Smooth muscle cell (in vitro differentiated cells): ENCODE measurements at regions not wholly inside any gene's neighbourhood (a gene's known extent, or its start where the extent isn't known, plus 50 kb on each side); places are given as distances from the start of the nearest gene placed in this dataset.
A peak's percentile ranks its signal among the peaks of the same experiment; 100 is the strongest.

Source experiments
- DNase-seq: peaks from one replicate; lab custom pipeline; 2025; ENCODE audit not compliant: unreplicated experiment; lab: John Stamatoyannopoulos, UW
- H2AFZ ChIP-seq: fragments of 200-600 bp; sonication (generic); 2 replicates; pipeline ENCODE4 v1.6.0; 2016; ENCODE audit warnings: antibody characterized with exemption, low read depth, mild to moderate bottlenecking
- H3F3A ChIP-seq: fragments of 200-600 bp; sonication (generic); 2 replicates; pipeline ENCODE4 v1.6.0; 2017; ENCODE audit warnings: antibody characterized with exemption, low read depth
- H3K27ac ChIP-seq: fragments of 200-600 bp; sonication (generic); 2 replicates; pipeline ENCODE4 v1.5.1; 2016; ENCODE audit warnings: low read depth, mild to moderate bottlenecking
- H3K27me3 ChIP-seq: fragments of 200-600 bp; sonication (generic); 2 replicates; pipeline ENCODE4 v1.6.1; 2016; ENCODE audit warnings: low read depth, mild to moderate bottlenecking
- H3K36me3 ChIP-seq: fragments of 200-600 bp; sonication (generic); 2 replicates; pipeline ENCODE4 v1.5.1; 2016; ENCODE audit warnings: low read depth
- H3K4me1 ChIP-seq: fragments of 200-600 bp; sonication (generic); 2 replicates; pipeline ENCODE4 v1.5.1; 2016; ENCODE audit warnings: low read depth
- H3K4me2 ChIP-seq: fragments of 200-600 bp; sonication (generic); 2 replicates; pipeline ENCODE4 v1.6.0; 2016; ENCODE audit warnings: mild to moderate bottlenecking
- H3K4me3 ChIP-seq: fragments of 200-600 bp; sonication (generic); 2 replicates; pipeline ENCODE4 v1.5.1; 2016; ENCODE audit warnings: mild to moderate bottlenecking
- H3K79me2 ChIP-seq: fragments of 200-600 bp; sonication (generic); 2 replicates; pipeline ENCODE4 v1.6.0; 2016; ENCODE audit warnings: low read depth, mild to moderate bottlenecking
- H3K9ac ChIP-seq: fragments of 200-600 bp; sonication (generic); 2 replicates; pipeline ENCODE4 v1.6.0; 2016; ENCODE audit warnings: low read depth
- H3K9me3 ChIP-seq: fragments of 200-600 bp; sonication (generic); replicated peaks from 2 replicates; pipeline ENCODE4 v1.5.1; 2016; ENCODE audit warnings: low read depth
- H4K20me1 ChIP-seq: fragments of 200-600 bp; sonication (generic); 2 replicates; pipeline ENCODE4 v1.6.0; 2016; ENCODE audit warnings: low read depth
- CTCF ChIP-seq: fragments of 200-600 bp; sonication (generic); IDR thresholded peaks from 2 replicates; pipeline ENCODE4 v1.5.1; 2017; ENCODE audit warnings: borderline replicate concordance, mild to moderate bottlenecking, antibody characterized with exemption; ENCODE audit not compliant: insufficient read depth, poor library complexity, severe bottlenecking
- WGBS: methylation state at CpG from one replicate; pipeline ENCODE4 v1.1.7; 2016; ENCODE audit warnings: low lambda C conversion rate; 5-methylcytosine and 5-hydroxymethylcytosine counted together

DNA sequence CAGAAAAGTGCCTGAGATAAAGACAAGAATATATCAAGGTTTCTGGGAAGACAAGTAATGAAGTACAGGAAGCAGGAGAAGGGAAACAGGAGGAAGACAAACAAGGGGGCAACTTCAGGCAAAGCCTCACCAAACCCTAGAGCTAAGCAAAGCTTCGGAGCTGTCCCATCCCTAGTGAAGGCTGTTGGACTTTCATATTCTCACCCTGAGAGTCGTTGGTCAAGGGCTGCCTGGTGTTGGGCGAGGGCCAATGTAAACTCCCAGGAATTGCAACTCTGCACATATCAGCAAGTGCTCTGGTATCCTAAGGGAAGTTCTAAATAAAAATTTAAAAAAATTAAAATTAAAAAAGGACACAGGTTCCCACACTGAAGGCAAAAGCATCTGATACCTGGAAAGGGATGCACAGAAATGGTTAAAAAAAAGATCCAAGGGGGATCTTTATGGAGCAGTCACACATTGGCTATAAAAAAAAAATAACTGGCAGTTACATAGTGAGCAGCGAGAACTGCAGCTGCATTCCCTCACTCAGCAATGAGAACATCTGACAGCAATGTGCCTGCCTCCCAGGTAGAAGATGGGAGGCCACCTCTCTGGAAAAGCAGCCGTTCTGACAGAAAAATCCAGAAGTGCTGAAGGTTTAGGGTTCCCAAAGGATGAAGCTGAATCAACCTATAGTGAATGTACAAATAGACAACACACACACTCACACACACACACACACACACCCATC lies 304.7 kb downstream of the WDR11 start:
- H3K79me2 ChIP-seq, result no peaks in the 10 kb centered on the region
- no peaks in the 10 kb centered on the region for H3K36me3 ChIP-seq
- no peak for TF ChIP-seq CTCF
- no peak overlapping the region for H3K9ac ChIP-seq
- no peak overlapping the region for H3K4me3 ChIP-seq
- H3K4me2 ChIP-seq, result no peak overlapping the region
- H2AFZ ChIP-seq, result no peak overlapping the region
- H3F3A ChIP-seq, result no peaks in the 10 kb centered on the region
- no peaks in the 10 kb centered on the region for H3K27me3 ChIP-seq
- no peak overlapping the region for H3K27ac ChIP-seq
- WGBS, result 69% methylated on average over 5 of the region's 5 CpGs
- H4K20me1 ChIP-seq, result no peaks in the 10 kb centered on the region
- no peaks in the 10 kb centered on the region for H3K4me1 ChIP-seq
- no peaks in the 10 kb centered on the region for H3K9me3 ChIP-seq
- no peak for DNase-seq

DNA sequence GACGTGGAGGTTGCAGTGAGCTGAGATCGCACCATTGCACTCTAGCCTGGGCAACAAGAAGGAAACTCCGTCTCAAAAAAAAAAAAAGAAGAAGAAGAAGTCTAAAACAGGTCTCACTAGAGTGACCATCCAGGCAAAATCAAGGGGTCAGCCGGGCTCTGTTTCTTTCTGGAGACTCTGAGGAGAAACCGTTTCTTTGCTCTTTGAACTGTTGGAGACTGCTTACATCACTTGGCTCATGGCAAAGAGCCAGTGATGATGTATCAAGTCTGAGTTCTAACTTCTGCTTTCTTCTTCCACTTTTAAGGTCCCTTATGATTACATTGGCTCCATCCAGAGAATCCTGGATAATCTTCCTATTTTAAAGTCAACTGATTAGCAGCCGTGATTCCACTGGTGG lies 306.8 kb downstream of the WDR11 start:
- H3K9ac ChIP-seq, result no peak overlapping the region
- H4K20me1 ChIP-seq, result no peaks in the 10 kb centered on the region
- no peaks in the 10 kb centered on the region for H3F3A ChIP-seq
- no peaks in the 10 kb centered on the region for H3K4me1 ChIP-seq
- WGBS, result 52% methylated on average over 5 of the region's 6 CpGs
- no peaks in the 10 kb centered on the region for H3K36me3 ChIP-seq
- no peak for TF ChIP-seq CTCF
- H3K27ac ChIP-seq, result peak overlapping the region; percentile 21
- no peak overlapping the region for H3K4me3 ChIP-seq
- no peaks in the 10 kb centered on the region for H3K27me3 ChIP-seq
- peak overlapping the region; percentile 49 for H2AFZ ChIP-seq
- DNase-seq, result no peak
- H3K9me3 ChIP-seq, result no peaks in the 10 kb centered on the region
- peak overlapping the region; percentile 44 for H3K4me2 ChIP-seq
- no peaks in the 10 kb centered on the region for H3K79me2 ChIP-seq

- H3K4me2 ChIP-seq, result no peak overlapping the region
Observed at GRCh38 chr10:121158988-121159579, 307.9 kb downstream of the WDR11 start.

More at GRCh38 chr10:121158988-121159579, 307.9 kb downstream of the WDR11 start:
- no peak for TF ChIP-seq CTCF
- DNase-seq, result no peak
- Histone ChIP-seq H3K36me3 (no peaks in the 10 kb centered on the region), H2AFZ (no peak overlapping the region), H3K4me1 (no peaks in the 10 kb centered on the region), H3K27ac (peak overlapping the region; percentile 68), H3F3A (no peaks in the 10 kb centered on the region), H3K4me3 (no peak overlapping the region), H3K27me3 (no peaks in the 10 kb centered on the region), H3K9me3 (no peaks in the 10 kb centered on the region), H3K79me2 (no peaks in the 10 kb centered on the region), H4K20me1 (no peaks in the 10 kb centered on the region), H3K9ac (peak overlapping the region; percentile 55)
- 25% methylated on average over 2 of the region's 2 CpGs for WGBS
